HepG2 (cell line): ENCODE measurements at regions not wholly inside any gene's neighbourhood (a gene's known extent, or its start where the extent isn't known, plus 50 kb on each side); places are given as distances from the start of the nearest gene placed in this dataset.

Source experiments
- ATAC-seq: fragments of 200-7000 bp; cut with Tn5 transposase; 3 replicates; pipeline ENCODE4 v1.9.1; 2020; ENCODE audit warnings: mild to moderate bottlenecking, moderate library complexity
- BruUV-seq: library from RNA; stranded (reverse); fragments of 400-500 nt; replicated peaks from 2 replicates; lab custom pipeline; 2021; lab: Mats Ljungman, UMichigan
- CTCF ChIA-PET: fragments of 300-600 bp; formaldehyde crosslinking; extraction: SDS; loops from one replicate; lab custom pipeline; 2021; ENCODE audit warnings: low total read pairs, inconsistent platforms, low intra/inter-chr PET ratio; lab: Yijun Ruan, JAX
- POLR2A ChIA-PET: fragments of 350-600 bp; sonication (Branson Sonifier 250); formaldehyde crosslinking; loops from one replicate; lab custom pipeline; 2020; ENCODE audit warnings: antibody characterized with exemption, inconsistent platforms; lab: Yijun Ruan, JAX
- DNase-seq: peaks from one replicate; pipeline ENCODE4 v3.0.0-alpha.2; 2015; ENCODE audit warnings: low spot score
- FAIRE-seq: peaks from 3 replicates; lab custom pipeline; 2011; peaks lifted over from hg19 to GRCh38; lab: Jason Lieb, UNC
- H2AFZ ChIP-seq: one replicate; pipeline ENCODE4 v1.6.1; 2011; ENCODE audit warnings: low read length, inconsistent platforms
- H3K27ac ChIP-seq: fragments of 300-600 bp; 3 replicates; pipeline ENCODE4 v1.8.0; 2011; ENCODE audit warnings: mixed run types, mild to moderate bottlenecking, mixed read lengths, low read length, inconsistent platforms; ENCODE audit not compliant: insufficient read depth; ENCODE audit errors: extremely low read length
- H3K27me3 ChIP-seq, 2 experiments: fragments of 200-600 bp in 1 of 2; 2 replicates in 1 of 2; 3 replicates in 1 of 2; pipeline versions ENCODE4 v1.6.0 to v1.8.0; 2011; ENCODE audit warnings: low read length in 2 of 2, mild to moderate bottlenecking in 2 of 2, moderate library complexity in 2 of 2, inconsistent platforms in 1 of 2; ENCODE audit not compliant: insufficient read depth in 2 of 2, control insufficient read depth in 1 of 2
- H3K36me3 ChIP-seq, 2 experiments: fragments of 200-600 bp in 1 of 2; replicated peaks in 1 of 2; 2 replicates in 1 of 2; 3 replicates in 1 of 2; pipeline versions ENCODE4 v1.5.1 to v1.8.0; 2011; ENCODE audit warnings: low read length in 2 of 2, inconsistent platforms in 1 of 2; ENCODE audit not compliant: insufficient read depth in 2 of 2, control insufficient read depth in 1 of 2
- H3K4me1 ChIP-seq: 2 replicates; pipeline ENCODE4 v1.5.1; 2012; ENCODE audit warnings: low read length, inconsistent platforms; ENCODE audit not compliant: insufficient read depth
- H3K4me2 ChIP-seq: 2 replicates; pipeline ENCODE4 v1.6.0; 2011; ENCODE audit warnings: low read depth, low read length, inconsistent platforms
- H3K4me3 ChIP-seq, 3 experiments: fragments of 200-600 bp in 1 of 3; sonication (generic), shearing (Covaris generic) in 1 of 3; replicated peaks in 1 of 3; 2 replicates each; pipeline ENCODE4 v1.5.1; 2011 to 2016; ENCODE audit warnings: low read length in 3 of 3, inconsistent platforms in 2 of 3, low read depth in 2 of 3, mild to moderate bottlenecking in 2 of 3, control low read depth in 1 of 3, mixed read lengths in 1 of 3; ENCODE audit not compliant: insufficient read depth in 1 of 3
- H3K79me2 ChIP-seq: one replicate; pipeline ENCODE4 v1.6.1; 2011; ENCODE audit warnings: low read length, inconsistent platforms; ENCODE audit not compliant: insufficient read depth
- H3K9ac ChIP-seq: 2 replicates; pipeline ENCODE4 v1.6.0; 2011; ENCODE audit warnings: mild to moderate bottlenecking, low read depth, low read length, inconsistent platforms; ENCODE audit not compliant: insufficient read depth
- H3K9me3 ChIP-seq: 2 replicates; pipeline ENCODE4 v1.5.1; 2012; ENCODE audit warnings: mild to moderate bottlenecking, low read length
- H4K20me1 ChIP-seq: 2 replicates; pipeline ENCODE4 v1.6.0; 2011; ENCODE audit warnings: inconsistent platforms, mild to moderate bottlenecking, low read length, moderate library complexity; ENCODE audit not compliant: insufficient read depth
- CC2D1A ChIP-seq: sonication (generic); formaldehyde crosslinking; IDR thresholded peaks from 2 replicates; pipeline ENCODE4 v1.8.1; 2023; ENCODE audit warnings: mild to moderate bottlenecking, missing genetic modification reagents
- REPIN1 ChIP-seq: sonication (generic); formaldehyde crosslinking; IDR thresholded peaks from 2 replicates; pipeline ENCODE4 v1.8.0; 2022; ENCODE audit warnings: missing genetic modification reagents, low read depth, mild to moderate bottlenecking, borderline replicate concordance
- RFX3 ChIP-seq: IDR thresholded peaks from 2 replicates; pipeline ENCODE4 v1.6.1; 2016; ENCODE audit warnings: missing biosample characterization, missing genetic modification reagents
- U2AF1 ChIP-seq: fragments of 200-400 bp; formaldehyde crosslinking; optimal IDR thresholded peaks from 2 replicates; pipeline ENCODE3; 2017; ENCODE audit warnings: mild to moderate bottlenecking, low read depth, low read length
- ZNF12 ChIP-seq: sonication (generic); formaldehyde crosslinking; IDR thresholded peaks from 2 replicates; pipeline ENCODE4 v1.5.0; 2020; ENCODE audit warnings: missing genetic modification reagents
- ZNF33B ChIP-seq: sonication (generic); formaldehyde crosslinking; IDR thresholded peaks from 2 replicates; pipeline ENCODE4 v1.5.1; 2020; ENCODE audit warnings: mild to moderate bottlenecking, missing genetic modification reagents
- ZNF614 ChIP-seq: IDR thresholded peaks from 2 replicates; pipeline ENCODE4 v1.6.1; 2018; ENCODE audit warnings: missing biosample characterization, missing genetic modification reagents, inconsistent platforms, borderline replicate concordance
- ZNF709 ChIP-seq: sonication (generic); formaldehyde crosslinking; IDR thresholded peaks from 2 replicates; pipeline ENCODE4 v1.5.0; 2020; ENCODE audit warnings: mild to moderate bottlenecking, missing genetic modification reagents
- WGBS: methylation state at CpG from one replicate; pipeline ENCODE4 v1.1.6; 2017; ENCODE audit warnings: low lambda C conversion rate; 5-methylcytosine and 5-hydroxymethylcytosine counted together
- in situ Hi-C: cut with HindIII; loops from 2 replicates; pipeline ENCODE4 v1.10.0; 2017; ENCODE audit warnings: low pct_unique_long_range_greater_than_20kb; ENCODE audit not compliant: extremely low pct_ligation_motif_present
- intact Hi-C: fragments of 100-400 bp; cut with micrococcal nuclease; formaldehyde crosslinking; loops from one replicate; pipeline ENCODE4 v1.10.0; 2022; ENCODE audit not compliant: unreplicated experiment
- TF ChIP-seq, protein P1 (sequence below): sonication (generic); formaldehyde crosslinking; IDR thresholded peaks from 2 replicates; pipeline ENCODE4 v1.8.1; 2022; ENCODE audit warnings: mild to moderate bottlenecking, missing genetic modification reagents
- TF ChIP-seq, protein P2 (sequence below): sonication (generic); formaldehyde crosslinking; IDR thresholded peaks from 2 replicates; pipeline ENCODE4 v1.5.0; 2020; ENCODE audit warnings: mild to moderate bottlenecking, missing genetic modification reagents
- TF ChIP-seq, protein P3 (sequence below): sonication (generic); formaldehyde crosslinking; IDR thresholded peaks from 2 replicates; pipeline ENCODE4 v1.5.0; 2020; ENCODE audit warnings: missing genetic modification reagents

DNA sequence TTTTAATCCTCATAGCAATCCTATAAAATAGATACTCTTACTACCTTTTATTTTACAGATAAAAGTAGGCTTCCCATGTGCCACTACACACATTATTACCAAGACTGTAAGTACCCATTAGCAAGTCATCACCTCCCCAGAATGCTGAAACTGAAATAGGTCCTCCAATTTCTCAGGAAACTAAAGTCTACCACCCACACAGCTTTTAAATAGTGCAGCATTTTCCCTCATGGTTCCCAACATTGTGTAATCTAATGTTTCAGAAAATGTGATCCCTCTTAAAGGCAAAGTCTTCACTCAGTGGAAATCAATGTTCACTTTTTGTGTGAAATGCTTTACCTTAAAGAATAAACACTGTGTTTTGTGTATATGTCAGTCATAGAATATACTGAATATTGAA, 356.5 kb downstream of the GPATCH2 start (continued):
- TF ChIP-seq, protein P1, sequence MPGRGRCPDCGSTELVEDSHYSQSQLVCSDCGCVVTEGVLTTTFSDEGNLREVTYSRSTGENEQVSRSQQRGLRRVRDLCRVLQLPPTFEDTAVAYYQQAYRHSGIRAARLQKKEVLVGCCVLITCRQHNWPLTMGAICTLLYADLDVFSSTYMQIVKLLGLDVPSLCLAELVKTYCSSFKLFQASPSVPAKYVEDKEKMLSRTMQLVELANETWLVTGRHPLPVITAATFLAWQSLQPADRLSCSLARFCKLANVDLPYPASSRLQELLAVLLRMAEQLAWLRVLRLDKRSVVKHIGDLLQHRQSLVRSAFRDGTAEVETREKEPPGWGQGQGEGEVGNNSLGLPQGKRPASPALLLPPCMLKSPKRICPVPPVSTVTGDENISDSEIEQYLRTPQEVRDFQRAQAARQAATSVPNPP (CRISPR knock-in tag): no peak
- TF ChIP-seq U2AF1 (no peak), ZNF709 (CRISPR knock-in tag) (no peak), RFX3 (CRISPR knock-in tag) (no peak)
- TF ChIP-seq, all 625 proteins: peak for 0

DNA sequence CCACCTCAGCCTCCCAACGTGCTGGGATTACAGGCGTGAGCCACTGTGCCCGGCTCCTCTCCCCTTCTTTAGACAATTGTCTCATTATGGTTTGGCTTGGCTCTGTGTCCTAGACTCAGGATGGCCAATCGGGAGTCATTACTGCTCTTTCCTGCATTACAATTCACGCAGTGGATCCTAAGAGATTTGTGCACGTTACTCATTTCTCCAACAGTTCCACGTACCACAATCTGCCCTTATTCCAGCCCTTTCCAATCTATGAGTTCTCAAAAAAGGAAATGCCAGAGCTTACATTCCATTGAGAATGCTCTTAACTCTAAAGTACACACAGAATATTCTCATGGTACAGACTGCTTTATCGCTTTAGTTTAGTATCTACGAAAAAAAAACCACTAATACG, 357.0 kb downstream of the GPATCH2 start:
- in situ Hi-C loops: no loop called here
- FAIRE-seq: no peak
- H3K79me2 ChIP-seq: no peaks in the 10 kb centered on the region

More for the DNA sequence above, 357.0 kb downstream of the GPATCH2 start:
- 38% methylated on average over 10 of the region's 10 CpGs for WGBS
- H3K9ac ChIP-seq: no peak overlapping the region
- DNase-seq: no peak
- intact Hi-C loops: no loop called here
- H3K4me1 ChIP-seq: no peaks in the 10 kb centered on the region
- H3K36me3 ChIP-seq: no peaks in the 10 kb centered on the region
- no peak overlapping the region for H2AFZ ChIP-seq
- ChIA-PET POLR2A (no interaction called here), CTCF (no interaction called here)
- no peaks in the 10 kb centered on the region for H3K9me3 ChIP-seq
- H3K4me3 ChIP-seq: no peak overlapping the region
- BruUV-seq: no TSS peak
- no peak for ATAC-seq
- no peak overlapping the region for H3K27ac ChIP-seq
- TF ChIP-seq, protein P2, sequence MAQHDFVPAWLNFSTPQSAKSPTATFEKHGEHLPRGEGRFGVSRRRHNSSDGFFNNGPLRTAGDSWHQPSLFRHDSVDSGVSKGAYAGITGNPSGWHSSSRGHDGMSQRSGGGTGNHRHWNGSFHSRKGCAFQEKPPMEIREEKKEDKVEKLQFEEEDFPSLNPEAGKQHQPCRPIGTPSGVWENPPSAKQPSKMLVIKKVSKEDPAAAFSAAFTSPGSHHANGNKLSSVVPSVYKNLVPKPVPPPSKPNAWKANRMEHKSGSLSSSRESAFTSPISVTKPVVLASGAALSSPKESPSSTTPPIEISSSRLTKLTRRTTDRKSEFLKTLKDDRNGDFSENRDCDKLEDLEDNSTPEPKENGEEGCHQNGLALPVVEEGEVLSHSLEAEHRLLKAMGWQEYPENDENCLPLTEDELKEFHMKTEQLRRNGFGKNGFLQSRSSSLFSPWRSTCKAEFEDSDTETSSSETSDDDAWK (CRISPR knock-in tag): no peak
- TF ChIP-seq, protein P3, sequence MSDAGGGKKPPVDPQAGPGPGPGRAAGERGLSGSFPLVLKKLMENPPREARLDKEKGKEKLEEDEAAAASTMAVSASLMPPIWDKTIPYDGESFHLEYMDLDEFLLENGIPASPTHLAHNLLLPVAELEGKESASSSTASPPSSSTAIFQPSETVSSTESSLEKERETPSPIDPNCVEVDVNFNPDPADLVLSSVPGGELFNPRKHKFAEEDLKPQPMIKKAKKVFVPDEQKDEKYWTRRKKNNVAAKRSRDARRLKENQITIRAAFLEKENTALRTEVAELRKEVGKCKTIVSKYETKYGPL (CRISPR knock-in tag): no peak
- TF ChIP-seq ZNF614 (no peak), CC2D1A (CRISPR knock-in tag) (no peak), ZNF33B (CRISPR knock-in tag) (no peak), ZNF12 (no peak), REPIN1 (CRISPR knock-in tag) (no peak)
- TF ChIP-seq, all 625 proteins: peak for 0
- H3K4me2 ChIP-seq: no peak overlapping the region
- H4K20me1 ChIP-seq: no peaks in the 10 kb centered on the region
- no peaks in the 10 kb centered on the region; a peak in 1 of 5 replicates for H3K27me3 ChIP-seq
